ENCODE measurements at regions not wholly inside any gene's neighbourhood (a gene's known extent, or its start where the extent isn't known, plus 50 kb on each side); places are given as distances from the start of the nearest gene placed in this dataset.

DNA sequence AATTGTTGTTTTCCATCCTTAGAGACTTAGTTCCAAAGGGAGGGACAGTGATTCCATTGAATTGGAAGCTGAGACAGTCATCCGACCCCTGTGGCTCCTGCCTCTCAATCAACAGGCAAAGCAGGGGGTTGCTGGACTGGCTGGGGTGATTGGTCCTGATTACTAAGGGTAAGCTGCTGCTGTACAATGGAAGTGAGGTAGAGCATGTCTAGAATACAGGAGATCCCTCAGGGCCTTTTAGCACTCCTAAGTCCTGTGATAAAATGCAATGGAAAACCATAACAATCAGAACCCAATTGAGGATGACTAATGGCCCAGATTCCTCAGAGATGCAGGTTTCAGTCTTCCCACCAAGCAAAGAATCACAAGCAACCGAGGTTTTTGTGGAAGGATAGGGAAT is 127.6 kb downstream of the AASDH start:
- no peak for DNase-seq
- in situ Hi-C loops (cut with HindIII; ENCODE audit: low pct_ligation_motif_present, low sequenced_read_pairs), result no loop called here

DNA sequence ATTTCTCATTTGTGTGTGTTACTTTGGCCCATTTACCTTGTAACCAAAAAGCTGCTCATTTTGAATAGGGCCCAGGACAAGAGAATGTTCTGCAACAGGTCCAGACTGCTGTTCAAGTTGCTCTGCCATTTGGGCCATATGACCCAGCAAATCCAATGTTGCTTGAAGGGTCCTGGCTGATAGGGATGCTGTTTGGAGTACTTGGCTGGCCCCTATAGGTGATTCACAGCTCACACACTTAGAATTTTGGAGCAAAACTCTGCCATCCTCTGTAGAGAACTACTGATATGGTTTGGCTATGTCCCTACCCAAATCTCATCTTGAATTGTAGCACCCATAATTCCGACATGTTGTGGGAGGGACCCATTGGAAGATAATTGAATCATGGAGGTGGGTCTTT is 131.5 kb downstream of the AASDH start:
- in situ Hi-C loops (cut with HindIII; ENCODE audit: low pct_ligation_motif_present, low sequenced_read_pairs), result no loop called here
- no peak for DNase-seq
- TF ChIP-seq, protein P1, sequence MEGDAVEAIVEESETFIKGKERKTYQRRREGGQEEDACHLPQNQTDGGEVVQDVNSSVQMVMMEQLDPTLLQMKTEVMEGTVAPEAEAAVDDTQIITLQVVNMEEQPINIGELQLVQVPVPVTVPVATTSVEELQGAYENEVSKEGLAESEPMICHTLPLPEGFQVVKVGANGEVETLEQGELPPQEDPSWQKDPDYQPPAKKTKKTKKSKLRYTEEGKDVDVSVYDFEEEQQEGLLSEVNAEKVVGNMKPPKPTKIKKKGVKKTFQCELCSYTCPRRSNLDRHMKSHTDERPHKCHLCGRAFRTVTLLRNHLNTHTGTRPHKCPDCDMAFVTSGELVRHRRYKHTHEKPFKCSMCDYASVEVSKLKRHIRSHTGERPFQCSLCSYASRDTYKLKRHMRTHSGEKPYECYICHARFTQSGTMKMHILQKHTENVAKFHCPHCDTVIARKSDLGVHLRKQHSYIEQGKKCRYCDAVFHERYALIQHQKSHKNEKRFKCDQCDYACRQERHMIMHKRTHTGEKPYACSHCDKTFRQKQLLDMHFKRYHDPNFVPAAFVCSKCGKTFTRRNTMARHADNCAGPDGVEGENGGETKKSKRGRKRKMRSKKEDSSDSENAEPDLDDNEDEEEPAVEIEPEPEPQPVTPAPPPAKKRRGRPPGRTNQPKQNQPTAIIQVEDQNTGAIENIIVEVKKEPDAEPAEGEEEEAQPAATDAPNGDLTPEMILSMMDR (IDR thresholded peaks at IDR 0.05; ENCODE audit: low read depth, low read length, missing control alignments), result peak; percentile 23
- H3K4me3 ChIP-seq (ENCODE audit: low read depth, low read length), result no peak overlapping the region
- H3K27me3 ChIP-seq (replicated peaks), result no peaks in the 10 kb centered on the region
- no peak overlapping the region for H3K27ac ChIP-seq
- H3K36me3 ChIP-seq (replicated peaks), result no peaks in the 10 kb centered on the region

More for the DNA sequence above, 127.6 kb downstream of the AASDH start:
- TF ChIP-seq, protein P1 (IDR thresholded peaks at IDR 0.05; ENCODE audit: low read depth, low read length, missing control alignments), result no peak
- H3K27me3 ChIP-seq (replicated peaks), result no peaks in the 10 kb centered on the region
- H3K27ac ChIP-seq, result no peak overlapping the region
- no peaks in the 10 kb centered on the region for H3K36me3 ChIP-seq (replicated peaks)
- no peak overlapping the region for H3K4me3 ChIP-seq (ENCODE audit: low read depth, low read length)

DNA sequence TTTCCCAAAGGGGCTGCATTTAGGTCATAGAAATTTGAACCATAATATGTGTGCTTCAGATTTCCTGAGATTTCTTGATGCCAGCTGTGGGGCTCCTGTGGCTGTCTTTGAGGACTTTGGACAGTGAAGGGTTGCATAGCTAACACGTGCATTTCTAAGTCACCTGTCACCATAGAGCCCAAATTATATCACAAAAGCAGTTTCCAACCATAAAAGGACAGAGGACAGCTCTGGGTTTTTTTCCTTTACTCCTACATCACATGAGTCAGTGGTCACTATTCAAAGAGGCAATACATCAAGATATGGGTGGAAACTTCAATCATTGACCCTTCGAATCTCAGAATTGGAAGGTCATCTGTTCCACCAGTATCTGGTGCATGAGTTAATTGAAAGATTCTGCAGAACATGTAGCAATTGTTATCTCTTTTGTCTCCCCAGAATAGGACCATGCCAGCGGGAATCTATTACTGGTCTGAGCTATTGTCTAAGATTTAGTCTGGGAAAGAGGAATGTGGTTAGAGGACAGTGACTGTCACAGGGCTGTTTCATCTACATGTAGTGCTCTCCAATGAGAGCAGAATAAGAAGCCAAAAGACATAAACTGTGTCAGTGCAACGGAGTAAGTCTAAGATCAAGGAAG is 133.5 kb downstream of the AASDH start:
- no peaks in the 10 kb centered on the region for H3K36me3 ChIP-seq (replicated peaks)
- H3K4me3 ChIP-seq (ENCODE audit: low read depth, low read length), result no peak overlapping the region
- no peaks in the 10 kb centered on the region for H3K27me3 ChIP-seq (replicated peaks)
- no peak overlapping the region for H3K27ac ChIP-seq
- DNase-seq, result no peak
- TF ChIP-seq, protein P1 (IDR thresholded peaks at IDR 0.05; ENCODE audit: low read depth, low read length, missing control alignments), result no peak
- in situ Hi-C loops (cut with HindIII; ENCODE audit: low pct_ligation_motif_present, low sequenced_read_pairs), result no loop called here

DNA sequence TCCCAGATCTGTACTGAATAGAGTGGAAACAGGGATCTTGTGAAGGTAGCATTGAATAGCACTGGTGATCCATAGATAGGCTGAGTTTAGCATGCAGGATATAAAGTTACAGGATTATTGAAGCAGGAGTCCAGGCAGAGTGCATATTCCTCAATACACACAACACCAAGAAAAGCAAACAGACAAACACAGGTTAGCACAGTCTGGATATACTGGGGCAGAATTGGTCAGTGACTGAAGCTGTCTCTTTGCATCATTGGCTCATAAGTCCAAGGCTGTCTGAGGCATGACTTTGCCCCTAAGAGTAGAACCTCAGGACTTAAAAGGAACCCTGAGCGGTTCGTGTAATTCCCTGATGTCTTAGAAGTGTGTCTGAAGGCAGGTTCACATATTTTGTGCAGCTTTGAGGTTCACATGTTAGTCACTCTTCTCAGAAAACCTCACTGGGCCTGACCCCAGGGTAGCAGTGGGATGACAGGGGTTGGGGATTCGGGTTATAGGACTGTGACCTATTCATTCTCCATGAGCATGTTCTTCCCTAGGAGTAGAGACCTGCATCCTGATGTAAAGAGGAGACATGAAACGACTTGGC is 134.6 kb downstream of the AASDH start:
- no peak overlapping the region for H3K4me3 ChIP-seq (ENCODE audit: low read depth, low read length)
- no peaks in the 10 kb centered on the region for H3K36me3 ChIP-seq (replicated peaks)
- no peak for DNase-seq
- TF ChIP-seq, protein P1 (IDR thresholded peaks at IDR 0.05; ENCODE audit: low read depth, low read length, missing control alignments), result no peak
- in situ Hi-C loops (cut with HindIII; ENCODE audit: low pct_ligation_motif_present, low sequenced_read_pairs), result no loop called here
- H3K27me3 ChIP-seq (replicated peaks), result no peaks in the 10 kb centered on the region
- no peak overlapping the region for H3K27ac ChIP-seq

DNA sequence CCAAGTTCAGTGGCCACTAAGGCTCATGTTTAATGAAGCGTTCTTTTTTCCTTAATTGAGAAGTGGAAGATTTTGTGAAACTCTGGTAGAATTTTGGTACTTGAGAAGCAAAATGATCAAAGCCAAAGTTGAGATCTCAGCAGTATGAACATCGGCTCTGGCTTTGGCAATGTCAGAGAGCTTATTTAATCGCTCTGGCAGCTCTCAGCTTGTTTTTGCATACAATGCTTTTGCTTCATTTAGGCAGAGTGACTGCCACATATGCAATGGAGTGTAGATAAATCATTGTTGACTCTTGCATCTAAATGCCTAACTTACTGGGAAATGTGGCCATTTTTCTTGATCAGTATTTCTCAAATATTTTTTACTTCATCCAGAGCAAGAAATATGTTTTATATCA is 135.7 kb downstream of the AASDH start:
- Histone ChIP-seq H3K36me3 (replicated peaks) (no peaks in the 10 kb centered on the region), H3K27me3 (replicated peaks) (no peaks in the 10 kb centered on the region), H3K27ac (no peak overlapping the region), H3K4me3 (ENCODE audit: low read depth, low read length) (no peak overlapping the region)
- in situ Hi-C loops (cut with HindIII; ENCODE audit: low pct_ligation_motif_present, low sequenced_read_pairs), result no loop called here
- no peak for DNase-seq
- TF ChIP-seq, protein P1 (IDR thresholded peaks at IDR 0.05; ENCODE audit: low read depth, low read length, missing control alignments), result no peak

DNA sequence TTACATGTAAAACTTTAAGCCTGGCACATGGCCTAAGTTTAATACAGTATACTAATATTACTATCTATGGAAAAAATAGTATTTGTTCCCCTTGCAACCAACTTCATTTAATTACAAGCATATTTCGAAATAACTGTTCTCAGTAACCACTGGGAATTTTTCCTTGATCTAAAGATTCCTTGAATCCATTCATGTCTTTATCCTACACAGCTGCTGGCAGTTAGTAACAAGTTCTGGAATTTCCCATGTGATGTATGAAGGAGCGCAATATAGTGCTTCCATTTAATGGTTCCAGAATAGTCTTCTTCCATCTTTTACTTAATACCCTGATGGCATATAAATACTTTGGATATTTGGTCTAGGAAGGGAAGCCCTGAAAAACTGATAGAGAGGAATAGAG is 136.5 kb downstream of the AASDH start:
- DNase-seq, result no peak
- in situ Hi-C loops (cut with HindIII; ENCODE audit: low pct_ligation_motif_present, low sequenced_read_pairs), result no loop called here
- H3K36me3 ChIP-seq (replicated peaks), result no peaks in the 10 kb centered on the region
- no peak overlapping the region for H3K4me3 ChIP-seq (ENCODE audit: low read depth, low read length)
- TF ChIP-seq, protein P1 (IDR thresholded peaks at IDR 0.05; ENCODE audit: low read depth, low read length, missing control alignments), result no peak
- no peaks in the 10 kb centered on the region for H3K27me3 ChIP-seq (replicated peaks)
- H3K27ac ChIP-seq, result no peak overlapping the region

All from brain microvascular endothelial cell (primary cell).